Activated T-cell treated with anti-CD3 and anti-CD28 coated beads, Interleukin-2, amount 50 U/mL, for 4 hours (primary cell): ENCODE measurements at regions not wholly inside any gene's neighbourhood (a gene's known extent, or its start where the extent isn't known, plus 50 kb on each side); places are given as distances from the start of the nearest gene placed in this dataset.

Experiments
- ATAC-seq, 2 donors: fragments of 200-7000 bp; cut with Tn5 transposase; one replicate each; pipeline ENCODE4 v1.10.0; 2021
- DNase-seq: peaks from one replicate; pipeline ENCODE4 v3.0.0-alpha.2; 2020
- H3K27me3 Mint-ChIP-seq: one replicate; pipeline ENCODE4 v1.8.0; 2021; ENCODE audit warnings: low read depth, mixed read lengths
- H3K36me3 Mint-ChIP-seq: one replicate; pipeline ENCODE4 v1.8.0; 2022; ENCODE audit warnings: mixed read lengths; ENCODE audit not compliant: insufficient read depth
- H3K4me1 Mint-ChIP-seq: one replicate; pipeline ENCODE4 v1.8.0; 2021; ENCODE audit warnings: low read depth, mixed read lengths
- H3K4me3 Mint-ChIP-seq: one replicate; pipeline ENCODE4 v1.8.0; 2021; ENCODE audit warnings: mild to moderate bottlenecking, moderate library complexity, mixed read lengths
- H3K9me3 Mint-ChIP-seq: one replicate; pipeline ENCODE4 v1.8.0; 2021; ENCODE audit warnings: mixed read lengths

GRCh38 chr4:53800741-53801140, 209.5 kb upstream of the LNX1 start:
- peaks cover 2% of the 10 kb centered on the region for H3K27me3 Mint-ChIP-seq
- DNase-seq: no peak
- ATAC-seq: no peak
- no peaks in the 10 kb centered on the region for H3K9me3 Mint-ChIP-seq
- H3K4me3 Mint-ChIP-seq: no peak overlapping the region
- no peaks in the 10 kb centered on the region for H3K4me1 Mint-ChIP-seq
- H3K36me3 Mint-ChIP-seq: no peaks in the 10 kb centered on the region

- H3K9me3 Mint-ChIP-seq: no peaks in the 10 kb centered on the region
- no peak for ATAC-seq
Observed at GRCh38 chr4:53793096-53793495, 201.8 kb upstream of the LNX1 start.

GRCh38 chr4:53790286-53790685, 199.0 kb upstream of the LNX1 start:
- H3K27me3 Mint-ChIP-seq: peaks cover 19% of the 10 kb centered on the region
- H3K36me3 Mint-ChIP-seq: no peaks in the 10 kb centered on the region
- H3K4me3 Mint-ChIP-seq: no peak overlapping the region
- no peaks in the 10 kb centered on the region for H3K4me1 Mint-ChIP-seq
- ATAC-seq (no peak), DNase-seq (no peak)
- no peaks in the 10 kb centered on the region for H3K9me3 Mint-ChIP-seq

More at GRCh38 chr4:53793096-53793495, 201.8 kb upstream of the LNX1 start:
- no peak for DNase-seq
- H3K4me3 Mint-ChIP-seq: no peak overlapping the region
- H3K4me1 Mint-ChIP-seq: no peaks in the 10 kb centered on the region
- H3K36me3 Mint-ChIP-seq: no peaks in the 10 kb centered on the region
- peaks cover 19% of the 10 kb centered on the region for H3K27me3 Mint-ChIP-seq

GRCh38 chr4:53788621-53789020, 197.3 kb upstream of the LNX1 start:
- H3K4me1 Mint-ChIP-seq: no peaks in the 10 kb centered on the region
- H3K27me3 Mint-ChIP-seq: peaks cover 14% of the 10 kb centered on the region
- no peaks in the 10 kb centered on the region for H3K9me3 Mint-ChIP-seq
- ATAC-seq: no peak
- no peak overlapping the region for H3K4me3 Mint-ChIP-seq
- no peak for DNase-seq
- H3K36me3 Mint-ChIP-seq: no peaks in the 10 kb centered on the region

GRCh38 chr4:53788011-53788410, 196.7 kb upstream of the LNX1 start:
- ATAC-seq (no peak), DNase-seq (no peak)
- H3K4me3 Mint-ChIP-seq: no peak overlapping the region
- no peaks in the 10 kb centered on the region for H3K9me3 Mint-ChIP-seq
- no peaks in the 10 kb centered on the region for H3K4me1 Mint-ChIP-seq
- H3K27me3 Mint-ChIP-seq: peaks cover 14% of the 10 kb centered on the region
- H3K36me3 Mint-ChIP-seq: no peaks in the 10 kb centered on the region

- H3K4me3 Mint-ChIP-seq: no peak overlapping the region
- peaks cover 11% of the 10 kb centered on the region for H3K27me3 Mint-ChIP-seq
- DNase-seq (no peak), ATAC-seq (no peak)
- H3K9me3 Mint-ChIP-seq: no peaks in the 10 kb centered on the region
- H3K4me1 Mint-ChIP-seq: no peaks in the 10 kb centered on the region
- no peaks in the 10 kb centered on the region for H3K36me3 Mint-ChIP-seq
Observed at GRCh38 chr4:53786632-53787031, 195.3 kb upstream of the LNX1 start.

- Mint-ChIP-seq H3K4me3 (no peak overlapping the region), H3K4me1 (no peaks in the 10 kb centered on the region), H3K27me3 (peaks cover 9% of the 10 kb centered on the region), H3K9me3 (no peaks in the 10 kb centered on the region), H3K36me3 (no peaks in the 10 kb centered on the region)
- DNase-seq: no peak
- ATAC-seq: no peak
Observed at GRCh38 chr4:53785996-53786395, 194.7 kb upstream of the LNX1 start.

- DNase-seq (no peak), ATAC-seq (no peak)
- H3K36me3 Mint-ChIP-seq: no peaks in the 10 kb centered on the region
- H3K4me3 Mint-ChIP-seq: no peak overlapping the region
- peaks cover 5% of the 10 kb centered on the region for H3K27me3 Mint-ChIP-seq
- no peaks in the 10 kb centered on the region for H3K9me3 Mint-ChIP-seq
- no peaks in the 10 kb centered on the region for H3K4me1 Mint-ChIP-seq
Observed at GRCh38 chr4:53784112-53784511, 192.8 kb upstream of the LNX1 start.

GRCh38 chr4:53783208-53783859, 192.0 kb upstream of the LNX1 start:
- DNase-seq (no peak), ATAC-seq (no peak)
- Mint-ChIP-seq H3K36me3 (no peaks in the 10 kb centered on the region), H3K27me3 (peaks cover 4% of the 10 kb centered on the region), H3K9me3 (no peaks in the 10 kb centered on the region), H3K4me3 (no peak overlapping the region), H3K4me1 (no peaks in the 10 kb centered on the region)

GRCh38 chr4:53782458-53782845, 191.2 kb upstream of the LNX1 start:
- ATAC-seq: no peak

GRCh38 chr4:53781629-53782457, 190.6 kb upstream of the LNX1 start:
- H3K36me3 Mint-ChIP-seq: no peaks in the 10 kb centered on the region
- no peak overlapping the region for H3K4me3 Mint-ChIP-seq
- H3K4me1 Mint-ChIP-seq: no peaks in the 10 kb centered on the region
- peaks cover 4% of the 10 kb centered on the region for H3K27me3 Mint-ChIP-seq
- no peaks in the 10 kb centered on the region for H3K9me3 Mint-ChIP-seq
- ATAC-seq (no peak), DNase-seq (no peak)

More at GRCh38 chr4:53782458-53782845, 191.2 kb upstream of the LNX1 start:
- H3K9me3 Mint-ChIP-seq: no peaks in the 10 kb centered on the region
- peaks cover 4% of the 10 kb centered on the region for H3K27me3 Mint-ChIP-seq
- no peak for DNase-seq
- H3K36me3 Mint-ChIP-seq: no peaks in the 10 kb centered on the region
- H3K4me1 Mint-ChIP-seq: no peaks in the 10 kb centered on the region
- no peak overlapping the region for H3K4me3 Mint-ChIP-seq

GRCh38 chr4:53780736-53781400, 189.6 kb upstream of the LNX1 start:
- Mint-ChIP-seq H3K27me3 (peaks cover 4% of the 10 kb centered on the region), H3K4me3 (no peak overlapping the region), H3K36me3 (no peaks in the 10 kb centered on the region), H3K9me3 (no peaks in the 10 kb centered on the region), H3K4me1 (no peaks in the 10 kb centered on the region)
- ATAC-seq (no peak), DNase-seq (no peak)

GRCh38 chr4:53779025-53779424, 187.7 kb upstream of the LNX1 start:
- H3K9me3 Mint-ChIP-seq: no peaks in the 10 kb centered on the region
- H3K4me1 Mint-ChIP-seq: no peaks in the 10 kb centered on the region
- no peak for DNase-seq
- peaks cover 4% of the 10 kb centered on the region for H3K27me3 Mint-ChIP-seq
- H3K36me3 Mint-ChIP-seq: no peaks in the 10 kb centered on the region
- H3K4me3 Mint-ChIP-seq: no peak overlapping the region
- ATAC-seq: no peak

GRCh38 chr4:53778155-53778554, 186.9 kb upstream of the LNX1 start:
- no peak for ATAC-seq
- Mint-ChIP-seq H3K4me3 (no peak overlapping the region), H3K4me1 (no peaks in the 10 kb centered on the region), H3K27me3 (peaks cover 4% of the 10 kb centered on the region), H3K36me3 (no peaks in the 10 kb centered on the region), H3K9me3 (no peaks in the 10 kb centered on the region)
- DNase-seq: no peak
